Panc1 (cell line): ENCODE measurements at regions not wholly inside any gene's neighbourhood (a gene's known extent, or its start where the extent isn't known, plus 50 kb on each side); places are given as distances from the start of the nearest gene placed in this dataset.

Experiments
- CTCF ChIP-seq: fragments of 450-650 bp; IDR thresholded peaks from 2 replicates; pipeline ENCODE4 v1.5.1; 2017; ENCODE audit warnings: mild to moderate bottlenecking
- POLR2AphosphoS5 ChIP-seq: IDR thresholded peaks from 2 replicates; pipeline ENCODE4 v1.6.1; 2012; ENCODE audit warnings: mild to moderate bottlenecking, low read depth, low read length, moderate library complexity
- REST ChIP-seq, 2 experiments: IDR thresholded peaks; 2 replicates each; pipeline ENCODE4 v1.6.1; 2011 to 2012; ENCODE audit warnings: low read depth in 2 of 2, control low read depth in 1 of 2, low read length in 1 of 2, mild to moderate bottlenecking in 1 of 2, moderate library complexity in 1 of 2; ENCODE audit not compliant: insufficient read depth in 1 of 2
- SIN3A ChIP-seq: IDR thresholded peaks from 2 replicates; pipeline ENCODE4 v1.6.1; 2012; ENCODE audit warnings: low read depth, mild to moderate bottlenecking, low read length, moderate library complexity, borderline replicate concordance; ENCODE audit not compliant: insufficient read depth
- TCF7L2 ChIP-seq: IDR thresholded peaks from 2 replicates; pipeline ENCODE4 v1.6.1; 2011; ENCODE audit warnings: mild to moderate bottlenecking, low read depth, low read length, inconsistent platforms

- TF ChIP-seq CTCF (no peak), POLR2AphosphoS5 (no peak), SIN3A (no peak), REST (IDR thresholded peaks at IDR 0.05; ENCODE audit: insufficient read depth in 1 of 2, low read depth in 2 of 2, low read length in 1 of 2) (no peak), TCF7L2 (no peak)
Measured at GRCh38 chr3:5731100-5731499, 543.6 kb downstream of the EDEM1 start.
